ENCODE measurements at regions not wholly inside any gene's neighbourhood (a gene's known extent, or its start where the extent isn't known, plus 50 kb on each side); places are given as distances from the start of the nearest gene placed in this dataset.

- DNase-seq (ENCODE audit: low spot score), result no peak
- Mint-ChIP-seq H3K4me1 (ENCODE audit: low read depth) (peaks cover 4% of the 10 kb centered on the region), H3K36me3 (ENCODE audit: low read depth) (no peaks in the 10 kb centered on the region), H3K27me3 (ENCODE audit: low read depth) (peaks cover 12% of the 10 kb centered on the region), H3K4me3 (ENCODE audit: unreplicated experiment) (no peak overlapping the region), H3K9me3 (ENCODE audit: low read depth) (no peaks in the 10 kb centered on the region), H3K27ac (ENCODE audit: unreplicated experiment) (no peak overlapping the region)
- TF ChIP-seq CTCF (IDR thresholded peaks at IDR 0.05), result no peak
Observed at GRCh38 chr2:33712674-33713073, 113.6 kb upstream of the FAM98A start.

GRCh38 chr2:33709951-33710350 lies 110.9 kb upstream of the FAM98A start:
- H3K4me1 Mint-ChIP-seq (ENCODE audit: low read depth), result peaks cover 4% of the 10 kb centered on the region
- DNase-seq (ENCODE audit: low spot score), result no peak
- H3K9me3 Mint-ChIP-seq (ENCODE audit: low read depth), result no peaks in the 10 kb centered on the region
- no peaks in the 10 kb centered on the region for H3K36me3 Mint-ChIP-seq (ENCODE audit: low read depth)
- TF ChIP-seq CTCF (IDR thresholded peaks at IDR 0.05), result no peak
- no peak overlapping the region for H3K27ac Mint-ChIP-seq (ENCODE audit: unreplicated experiment)
- no peak overlapping the region for H3K4me3 Mint-ChIP-seq (ENCODE audit: unreplicated experiment)
- peaks cover 5% of the 10 kb centered on the region for H3K27me3 Mint-ChIP-seq (ENCODE audit: low read depth)

DNA sequence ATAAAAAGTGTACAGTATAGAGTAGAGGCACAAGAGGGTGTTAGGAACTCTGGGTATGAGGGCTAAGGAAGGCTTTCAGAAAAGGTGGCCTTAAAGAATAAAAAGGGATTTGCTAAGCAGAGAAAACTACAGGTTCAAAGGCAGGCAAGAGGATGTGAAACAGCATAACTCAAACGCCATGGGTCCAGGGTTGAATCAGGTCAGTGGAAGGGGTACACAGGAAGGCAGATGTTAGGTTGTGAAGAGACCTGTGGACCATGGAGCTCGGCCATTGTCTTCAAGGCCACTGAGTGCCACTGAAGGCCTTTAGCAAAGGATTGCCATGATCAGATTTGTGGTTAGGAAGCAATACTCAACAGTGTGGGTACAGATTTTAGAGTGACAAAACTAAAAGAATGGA lies 108.2 kb upstream of the FAM98A start:
- H3K4me1 Mint-ChIP-seq (ENCODE audit: low read depth), result peaks cover 4% of the 10 kb centered on the region
- H3K27ac Mint-ChIP-seq (ENCODE audit: unreplicated experiment), result no peak overlapping the region
- no peaks in the 10 kb centered on the region for H3K9me3 Mint-ChIP-seq (ENCODE audit: low read depth)
- no peak overlapping the region for H3K4me3 Mint-ChIP-seq (ENCODE audit: unreplicated experiment)
- no peak for TF ChIP-seq CTCF (IDR thresholded peaks at IDR 0.05)
- H3K27me3 Mint-ChIP-seq (ENCODE audit: low read depth), result peaks cover 7% of the 10 kb centered on the region
- no peak for DNase-seq (ENCODE audit: low spot score)
- H3K36me3 Mint-ChIP-seq (ENCODE audit: low read depth), result no peaks in the 10 kb centered on the region

GRCh38 chr2:33706410-33706809 lies 107.3 kb upstream of the FAM98A start:
- H3K27ac Mint-ChIP-seq (ENCODE audit: unreplicated experiment), result no peak overlapping the region
- no peaks in the 10 kb centered on the region for H3K9me3 Mint-ChIP-seq (ENCODE audit: low read depth)
- peaks cover 4% of the 10 kb centered on the region for H3K4me1 Mint-ChIP-seq (ENCODE audit: low read depth)
- no peak for DNase-seq (ENCODE audit: low spot score)
- peaks cover 7% of the 10 kb centered on the region for H3K27me3 Mint-ChIP-seq (ENCODE audit: low read depth)
- TF ChIP-seq CTCF (IDR thresholded peaks at IDR 0.05), result no peak
- no peaks in the 10 kb centered on the region for H3K36me3 Mint-ChIP-seq (ENCODE audit: low read depth)
- H3K4me3 Mint-ChIP-seq (ENCODE audit: unreplicated experiment), result no peak overlapping the region

GRCh38 chr2:33704406-33704855 lies 105.3 kb upstream of the FAM98A start:
- Mint-ChIP-seq H3K27me3 (ENCODE audit: low read depth) (peaks cover 7% of the 10 kb centered on the region), H3K9me3 (ENCODE audit: low read depth) (no peaks in the 10 kb centered on the region), H3K4me3 (ENCODE audit: unreplicated experiment) (no peak overlapping the region), H3K27ac (ENCODE audit: unreplicated experiment) (no peak overlapping the region), H3K36me3 (ENCODE audit: low read depth) (no peaks in the 10 kb centered on the region), H3K4me1 (ENCODE audit: low read depth) (no peaks in the 10 kb centered on the region)
- TF ChIP-seq CTCF (IDR thresholded peaks at IDR 0.05), result no peak
- no peak for DNase-seq (ENCODE audit: low spot score)
